Left renal pelvis (tissue), 4 donors: ENCODE measurements at regions not wholly inside any gene's neighbourhood (a gene's known extent, or its start where the extent isn't known, plus 50 kb on each side); places are given as distances from the start of the nearest gene placed in this dataset.

Experiments used
- DNase-seq, 4 donors: peaks; one replicate each; pipeline ENCODE4 v3.0.0-alpha.2; 2013; ENCODE audit warnings: low read depth in 4 of 4, low spot score in 3 of 4

DNA sequence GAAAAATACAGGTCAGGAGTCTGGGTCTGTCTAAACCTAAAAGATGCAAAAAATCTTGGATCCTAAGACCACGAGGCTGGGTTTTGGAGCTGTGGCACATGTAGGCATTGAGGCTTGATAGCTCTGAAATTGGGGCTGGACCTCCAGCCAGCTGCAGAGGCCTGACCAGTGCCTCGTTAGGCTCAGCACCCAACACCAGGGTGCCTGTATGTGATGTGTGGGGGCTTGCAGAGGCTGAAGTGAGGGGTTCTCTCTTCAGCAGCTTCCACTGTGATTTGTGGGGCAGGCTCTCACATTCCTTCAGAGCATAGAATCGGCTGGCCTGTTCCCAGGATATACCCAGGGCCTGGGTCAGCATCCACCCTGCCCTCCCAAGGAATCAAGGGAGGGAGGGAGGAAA is 247.8 kb downstream of the BUB3 start:
- DNase-seq: no peak

DNA sequence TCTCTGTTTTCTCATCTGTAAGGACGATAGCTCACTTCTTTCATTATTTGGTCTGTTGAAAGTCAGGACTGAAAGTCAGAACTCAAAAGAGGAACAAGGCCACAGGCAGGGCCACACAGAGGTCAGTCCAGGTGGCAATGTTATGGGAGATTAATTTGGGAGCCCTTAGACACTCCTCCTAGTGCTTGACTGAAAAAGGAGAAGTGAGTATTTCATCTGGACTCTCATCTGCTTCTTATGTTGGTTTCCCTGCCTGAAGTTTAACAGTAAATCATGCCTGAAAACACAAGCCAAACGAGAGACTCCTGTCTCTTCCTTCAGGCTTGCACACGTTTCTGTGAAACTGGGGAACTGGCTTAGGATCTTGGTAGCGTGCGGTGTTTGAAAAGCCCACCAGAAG is 248.5 kb downstream of the BUB3 start:
- no peak for DNase-seq

DNA sequence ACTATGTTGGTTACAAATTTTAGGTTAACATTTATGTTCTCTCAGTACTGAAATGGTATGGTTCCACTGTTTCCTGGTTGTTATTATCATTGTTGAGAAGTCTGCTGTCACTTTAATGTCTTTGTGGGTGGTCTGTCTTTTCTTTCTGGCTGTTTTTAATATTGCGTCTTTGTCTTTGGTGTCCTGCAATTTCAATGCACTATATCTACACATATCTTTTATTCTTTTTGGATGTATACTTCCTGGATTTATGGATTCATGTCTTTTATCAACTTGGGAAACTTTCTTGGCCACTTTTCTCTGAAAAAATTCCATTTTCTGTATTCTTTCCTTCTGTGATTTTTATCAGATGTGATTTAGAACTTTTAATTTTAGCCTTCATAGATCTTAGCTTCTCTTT is 250.2 kb downstream of the BUB3 start:
- DNase-seq: no peak

DNA sequence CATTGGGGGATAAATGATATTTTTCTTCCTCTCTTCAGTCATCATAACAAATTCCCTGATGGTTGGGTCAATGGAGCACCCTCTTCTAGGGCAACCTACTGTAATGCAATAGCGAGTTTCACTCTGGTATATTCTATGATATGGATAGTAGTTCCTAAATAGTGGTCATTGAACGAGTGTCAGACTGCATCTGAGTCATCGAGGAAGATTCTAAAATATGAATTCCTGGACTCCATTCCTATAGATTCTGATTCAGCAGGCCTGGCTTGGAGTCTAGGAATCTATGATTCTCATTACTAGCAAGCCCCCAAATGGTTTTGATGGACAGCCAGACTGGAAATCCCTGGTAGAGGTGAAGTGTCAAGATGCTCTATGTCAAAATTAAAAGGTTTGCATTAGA is 254.5 kb downstream of the BUB3 start:
- no peak for DNase-seq

DNA sequence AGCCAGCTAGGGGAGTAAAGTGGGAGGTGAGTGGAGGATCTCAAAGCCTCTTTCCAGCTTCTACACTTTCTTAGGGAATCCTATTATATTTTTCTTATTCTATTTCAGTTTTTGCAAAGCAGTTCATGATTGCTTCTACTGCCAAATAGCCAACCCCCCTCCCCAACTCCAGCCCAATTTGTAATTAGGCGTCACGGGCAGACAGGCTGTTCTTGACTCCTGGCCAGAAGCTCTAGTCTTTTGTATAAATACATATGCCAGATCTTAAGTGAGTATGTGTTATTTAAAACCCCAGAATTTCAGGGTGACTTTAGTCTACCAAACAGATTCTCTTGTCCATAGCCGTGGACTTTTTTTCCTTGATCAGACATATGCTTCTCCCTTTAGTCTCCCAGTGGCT is 255.2 kb downstream of the BUB3 start:
- DNase-seq: no peak

DNA sequence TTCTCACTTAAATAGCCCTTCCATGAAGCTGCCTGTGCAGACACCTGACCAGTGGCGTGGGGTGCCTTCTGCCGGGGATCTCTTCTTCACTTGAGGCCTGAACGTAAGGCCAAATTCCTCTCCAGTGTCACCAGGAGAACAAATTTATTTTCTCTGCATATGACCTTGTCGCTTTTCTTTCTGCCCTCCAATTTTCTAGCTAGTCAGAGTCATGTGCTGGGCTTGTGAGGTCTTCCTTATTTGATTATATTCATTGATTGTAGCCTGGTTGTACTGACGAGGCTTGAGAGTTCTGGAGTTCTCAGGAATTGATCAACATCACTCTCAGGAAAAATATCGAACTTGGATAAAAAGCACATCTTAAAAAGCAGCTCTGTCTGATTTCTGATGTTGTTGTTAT is 255.7 kb downstream of the BUB3 start:
- no peak for DNase-seq

DNA sequence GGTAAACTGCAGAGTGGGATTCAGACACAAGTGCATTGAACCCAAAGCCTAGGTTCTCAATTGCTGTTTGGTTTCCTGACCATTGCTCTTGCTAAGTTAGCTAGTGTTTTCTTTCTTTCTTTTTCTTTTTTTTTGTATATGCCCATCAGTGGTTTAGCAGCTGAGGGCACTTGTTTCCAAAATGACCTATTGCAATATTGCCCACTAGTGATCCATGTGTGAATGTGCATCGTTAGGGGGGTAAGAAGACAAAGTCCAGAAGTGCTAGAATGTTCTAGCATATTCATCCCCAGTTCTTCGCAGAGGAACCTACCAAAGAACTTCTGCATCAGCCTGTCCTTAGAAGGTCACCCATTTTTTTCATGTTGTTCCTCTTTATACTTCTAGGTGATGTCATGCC is 252.8 kb upstream of the GPR26 start:
- no peak for DNase-seq

DNA sequence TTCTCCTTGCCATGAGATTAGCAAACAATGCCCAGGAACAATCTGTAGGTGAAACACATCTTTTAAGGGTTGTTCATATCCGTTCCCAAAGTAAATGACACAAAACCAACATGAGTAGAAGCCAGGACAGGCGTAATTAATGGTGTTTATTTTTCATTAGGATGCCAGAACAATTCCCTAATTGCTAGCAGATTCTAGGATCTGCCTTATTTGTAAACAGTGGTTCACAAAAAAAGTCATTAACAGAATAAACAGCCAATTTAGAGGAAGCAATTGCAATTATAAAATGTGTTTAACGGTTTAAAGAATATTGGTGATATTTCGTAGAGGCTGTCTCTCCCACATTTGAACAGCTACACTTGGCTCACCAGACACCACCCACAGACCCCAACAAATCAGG is 250.6 kb upstream of the GPR26 start:
- DNase-seq: no peak

DNA sequence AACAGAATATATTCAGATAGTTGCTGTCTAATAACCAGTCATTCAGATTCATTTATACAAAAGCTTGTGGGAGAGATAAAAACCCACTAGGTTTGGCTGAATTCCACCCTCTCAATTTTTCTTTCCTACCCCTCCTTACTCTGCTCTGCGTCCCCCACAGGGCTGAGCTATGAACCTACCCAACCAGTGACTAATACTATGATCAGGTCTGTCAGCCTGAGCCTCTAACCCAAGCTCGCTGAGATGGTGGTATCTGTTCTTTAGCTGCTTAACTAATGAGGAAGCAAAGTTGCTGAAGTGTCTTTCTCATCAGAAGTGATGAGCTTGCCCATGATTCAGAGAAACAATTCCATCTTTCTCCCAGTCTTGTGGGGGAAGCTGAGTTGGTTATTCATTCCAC is 248.7 kb upstream of the GPR26 start:
- no peak for DNase-seq

DNA sequence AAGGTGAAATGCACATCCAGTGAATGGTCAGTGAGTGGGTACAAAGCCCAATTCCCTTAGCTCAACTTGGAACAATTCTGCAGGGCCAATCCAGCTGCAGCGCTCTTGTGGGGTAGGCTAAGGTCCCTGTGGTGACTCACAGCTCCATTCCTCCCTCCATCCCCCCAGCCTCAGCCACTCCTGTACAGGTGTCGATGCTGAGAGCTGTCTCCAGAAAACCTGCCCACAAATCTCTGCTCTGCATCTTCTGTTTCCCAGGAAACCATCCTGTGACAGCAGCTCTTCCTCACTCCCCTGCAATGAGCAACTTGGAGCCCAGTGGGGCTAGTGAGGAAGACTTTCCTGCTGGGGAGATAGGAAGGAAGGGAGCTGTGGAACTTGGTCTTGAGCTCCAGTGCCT is 244.7 kb upstream of the GPR26 start:
- DNase-seq: no peak

DNA sequence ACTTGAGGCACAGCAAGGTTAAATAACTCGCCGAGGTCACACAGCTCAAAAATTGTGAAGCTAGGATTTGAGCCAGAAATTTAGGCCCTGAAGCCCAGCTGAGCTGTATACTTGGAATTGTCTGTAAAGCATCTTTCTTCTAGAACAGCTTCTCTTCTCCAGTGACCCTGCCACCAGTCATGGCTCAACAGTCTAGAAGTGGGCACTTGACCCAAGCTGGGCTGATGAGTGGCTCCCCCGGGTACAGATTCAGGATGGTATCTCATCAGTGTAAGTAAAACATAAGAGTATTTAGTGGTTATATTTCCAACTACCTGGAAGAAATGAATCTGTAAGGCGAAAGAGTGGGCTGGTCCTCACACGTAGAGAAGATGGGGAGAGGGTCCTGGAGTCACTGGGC is 243.9 kb upstream of the GPR26 start:
- no peak for DNase-seq

DNA sequence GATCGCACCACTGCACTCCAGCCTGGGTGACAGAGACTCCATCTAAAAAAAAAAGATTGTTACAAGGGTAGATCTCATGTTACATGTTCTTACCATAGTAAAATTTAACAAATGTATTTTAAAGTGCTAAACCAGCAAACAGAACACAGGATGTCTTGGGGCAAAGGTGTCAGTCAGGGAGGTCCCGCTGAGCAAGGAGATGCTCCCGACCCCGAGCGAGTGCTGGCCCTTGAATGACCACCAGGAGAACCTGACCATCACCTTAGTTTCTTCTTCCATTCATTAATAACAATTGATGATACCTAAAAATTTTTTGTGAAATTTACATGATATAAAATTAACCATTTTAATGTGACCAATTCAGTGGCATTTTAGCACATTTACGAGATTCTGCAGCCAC is 241.6 kb upstream of the GPR26 start:
- DNase-seq: no peak

DNA sequence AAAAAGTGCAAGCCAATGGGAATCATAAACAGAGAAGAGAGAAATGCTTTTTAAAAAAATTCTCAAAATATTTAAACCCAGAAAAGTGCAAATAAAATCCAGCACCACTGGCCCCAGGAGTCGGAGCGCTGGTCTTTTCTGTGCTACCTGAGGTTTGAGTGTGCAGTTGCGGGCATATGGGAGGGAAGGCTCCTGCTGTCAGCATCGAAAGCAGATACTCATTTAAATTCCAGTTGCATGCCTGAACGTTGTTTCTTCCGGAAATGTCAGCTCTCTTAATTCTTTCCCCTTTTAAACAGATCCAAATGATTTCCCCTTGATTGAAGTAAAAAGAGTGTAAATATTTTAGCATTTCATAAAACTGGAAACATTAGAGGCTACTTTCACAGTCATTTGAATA is 240.5 kb upstream of the GPR26 start:
- DNase-seq: no peak

DNA sequence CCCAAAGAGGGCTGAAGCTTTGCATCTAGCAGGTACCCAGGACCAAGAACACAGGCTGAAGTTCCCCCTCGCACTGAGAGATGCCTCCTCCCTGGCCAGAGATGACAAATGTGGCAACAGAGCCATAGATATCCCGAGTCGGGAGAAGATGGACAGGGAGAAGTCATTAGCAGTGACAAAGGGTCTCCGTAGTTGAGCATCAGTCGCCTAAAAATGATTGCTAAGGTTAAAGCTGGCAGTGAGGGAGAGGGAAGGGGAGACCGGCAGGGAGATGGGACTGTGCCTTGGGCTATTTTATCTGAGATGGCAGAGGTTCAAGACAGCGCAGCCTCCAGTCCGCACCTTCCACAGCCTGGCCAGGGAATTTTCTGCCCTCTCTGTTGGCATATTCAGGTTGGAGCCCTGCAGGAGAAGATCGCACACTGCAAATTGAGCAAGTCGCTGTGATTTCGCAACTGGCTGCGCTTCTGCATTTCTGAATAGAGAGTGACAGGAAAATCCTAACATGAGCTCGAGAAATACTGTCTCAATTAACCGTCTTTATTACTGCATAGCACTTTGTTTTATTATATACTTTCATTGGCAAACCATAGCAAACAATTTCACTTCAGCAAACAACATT is 238.9 kb upstream of the GPR26 start:
- DNase-seq: no peak

DNA sequence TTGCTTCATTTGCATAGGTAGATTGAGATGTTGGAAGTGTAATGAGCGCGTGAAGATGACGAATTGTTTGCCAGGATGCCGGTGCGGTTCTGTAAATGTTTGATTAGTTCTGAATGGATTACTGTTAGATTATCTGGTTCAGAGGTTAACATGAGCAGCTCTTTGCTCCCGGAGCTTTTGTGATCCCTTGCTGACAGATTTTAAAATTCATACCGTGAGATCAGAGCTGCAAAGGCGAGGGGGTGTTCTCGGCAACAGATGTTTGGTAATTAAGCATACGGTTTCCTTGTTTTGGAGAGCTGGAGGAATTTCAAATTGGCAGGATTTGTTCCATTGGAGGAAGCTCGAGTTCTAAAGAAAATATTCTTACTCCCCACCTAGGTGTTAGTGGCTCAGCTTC is 237.8 kb upstream of the GPR26 start:
- no peak for DNase-seq

DNA sequence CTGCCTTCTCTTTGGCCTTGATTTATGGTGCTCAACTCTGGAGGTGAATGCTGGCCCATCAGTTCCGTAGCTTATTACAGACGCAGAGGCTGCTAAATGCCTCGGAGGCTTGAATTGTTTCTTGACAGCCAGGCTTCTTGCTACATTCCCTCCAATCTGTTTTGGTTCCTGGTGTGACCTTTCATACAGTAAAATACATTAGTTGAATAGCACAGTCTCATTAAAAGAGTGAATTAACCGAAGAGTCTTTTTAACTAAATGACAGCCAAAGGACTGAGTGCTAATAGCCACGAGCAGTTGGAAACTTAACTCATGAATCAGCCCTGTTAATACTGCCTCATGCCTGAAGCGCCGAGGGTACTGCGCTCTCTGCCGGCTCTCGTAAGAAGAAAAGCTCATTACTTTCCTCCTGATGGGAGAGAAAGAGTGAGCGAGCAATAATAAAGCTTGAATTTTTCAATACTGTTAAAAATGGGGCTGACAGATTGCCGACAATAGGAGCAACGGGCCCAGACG is 236.4 kb upstream of the GPR26 start:
- DNase-seq: no peak

DNA sequence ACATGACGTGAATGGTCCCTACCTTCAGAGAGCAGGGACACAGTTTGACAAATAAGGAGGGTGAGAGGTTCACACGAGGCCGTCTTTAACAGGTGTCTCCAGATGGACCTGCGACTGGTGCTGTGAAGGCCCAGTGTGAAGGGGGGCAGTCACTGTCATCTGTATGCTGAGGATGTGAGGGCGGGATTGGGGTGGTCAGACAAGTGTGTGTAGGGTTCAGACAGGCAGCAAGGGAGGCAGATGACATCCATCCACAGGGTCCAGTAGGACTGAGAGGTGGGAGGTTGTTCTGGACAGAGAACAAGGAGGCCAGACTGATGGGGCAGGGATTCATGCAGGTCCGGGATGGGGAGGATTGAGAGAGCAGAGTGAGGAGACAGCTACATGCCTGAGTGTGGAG is 232.6 kb upstream of the GPR26 start:
- no peak for DNase-seq

DNA sequence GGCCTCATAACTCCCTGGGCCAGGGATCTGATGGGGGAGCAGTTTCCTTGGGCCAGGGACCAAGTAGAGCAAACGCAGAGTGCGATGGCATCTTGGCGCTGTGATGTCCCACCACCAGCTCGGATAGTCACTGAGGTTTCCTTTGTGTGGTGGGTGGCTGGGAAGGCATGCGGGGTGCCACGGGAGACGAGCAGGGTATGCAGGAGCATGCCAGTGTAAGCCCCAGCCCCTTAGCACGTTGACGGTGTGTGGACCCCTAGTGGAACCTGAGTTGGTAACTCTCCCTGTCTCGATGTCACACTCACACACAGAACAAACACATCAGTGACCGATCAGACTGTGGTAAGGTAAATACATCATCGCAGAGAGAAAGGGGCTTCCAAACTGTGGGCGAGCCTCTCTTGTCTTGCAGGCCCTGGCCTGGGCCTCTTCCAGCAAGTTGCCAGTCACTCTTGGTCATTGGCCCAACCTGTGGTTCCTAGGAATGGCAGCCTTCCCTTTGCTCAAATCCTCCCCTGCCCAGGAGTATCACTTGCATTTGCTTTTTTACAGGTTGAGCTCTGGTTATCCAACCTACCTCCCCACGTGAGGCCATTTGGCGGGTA is 231.6 kb upstream of the GPR26 start:
- no peak for DNase-seq

DNA sequence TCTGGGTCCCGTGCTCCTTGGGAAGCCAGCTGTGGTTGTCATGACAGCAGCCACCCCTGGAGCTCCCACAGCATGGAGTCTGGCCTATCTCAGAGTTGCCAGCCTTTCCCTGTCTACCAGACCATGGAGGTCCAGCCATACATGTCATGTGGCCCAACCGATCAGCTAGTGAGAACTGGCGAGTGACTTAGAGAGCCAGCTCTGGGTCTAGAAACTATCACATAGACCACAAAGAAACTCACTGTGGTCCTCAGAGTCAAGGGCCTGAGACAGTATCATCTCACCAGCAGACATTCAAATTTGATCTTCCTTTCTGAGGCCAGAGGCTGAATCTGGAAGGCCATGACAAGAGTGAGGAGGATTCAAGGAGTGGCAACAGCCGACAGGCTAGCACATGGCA is 223.3 kb upstream of the GPR26 start:
- DNase-seq: no peak

DNA sequence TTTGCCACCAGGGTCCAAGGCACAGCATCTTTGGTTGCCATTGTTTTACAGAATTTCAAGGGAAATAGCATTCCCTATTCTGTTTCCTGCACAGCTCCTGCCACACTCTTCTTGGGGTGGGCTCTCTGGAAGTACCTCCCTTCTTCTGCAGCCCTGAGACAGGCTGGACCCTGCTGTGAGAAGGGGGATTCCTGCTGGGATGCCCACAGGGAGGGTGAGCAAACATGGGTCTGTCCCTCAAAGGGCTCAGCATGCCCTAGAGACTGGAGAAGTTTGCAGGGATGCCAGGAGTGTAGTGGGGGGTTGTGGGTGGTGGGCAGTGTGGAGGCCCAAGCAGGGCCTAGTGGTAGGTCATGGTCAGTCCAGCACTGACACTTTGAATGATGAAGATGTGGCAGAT is 222.2 kb upstream of the GPR26 start:
- DNase-seq: no peak

DNA sequence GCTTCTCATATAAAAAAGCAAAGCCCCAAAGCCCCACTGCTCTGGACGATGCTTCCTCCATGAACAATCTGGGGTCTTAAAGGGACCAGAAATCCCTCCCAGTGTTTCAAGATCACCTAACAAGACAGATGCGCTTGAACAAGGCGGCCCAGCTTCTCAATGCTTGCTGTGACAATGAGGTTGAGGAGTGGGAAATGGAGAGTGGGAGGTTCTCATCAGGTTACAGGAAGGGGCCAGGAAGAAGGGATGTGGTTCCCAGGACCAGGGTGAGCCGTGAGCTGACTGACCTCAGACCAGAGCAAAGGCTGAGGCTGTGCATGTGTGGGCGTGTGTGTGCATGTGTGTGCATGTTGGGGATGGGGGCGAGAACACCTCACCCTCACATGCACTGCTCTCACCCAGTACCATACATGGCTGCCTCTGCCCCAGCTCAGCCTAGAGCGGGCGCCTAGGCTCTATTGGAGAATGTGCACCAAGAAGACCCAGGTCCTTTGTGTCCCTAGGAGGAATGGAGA is 220.8 kb upstream of the GPR26 start:
- DNase-seq: no peak

DNA sequence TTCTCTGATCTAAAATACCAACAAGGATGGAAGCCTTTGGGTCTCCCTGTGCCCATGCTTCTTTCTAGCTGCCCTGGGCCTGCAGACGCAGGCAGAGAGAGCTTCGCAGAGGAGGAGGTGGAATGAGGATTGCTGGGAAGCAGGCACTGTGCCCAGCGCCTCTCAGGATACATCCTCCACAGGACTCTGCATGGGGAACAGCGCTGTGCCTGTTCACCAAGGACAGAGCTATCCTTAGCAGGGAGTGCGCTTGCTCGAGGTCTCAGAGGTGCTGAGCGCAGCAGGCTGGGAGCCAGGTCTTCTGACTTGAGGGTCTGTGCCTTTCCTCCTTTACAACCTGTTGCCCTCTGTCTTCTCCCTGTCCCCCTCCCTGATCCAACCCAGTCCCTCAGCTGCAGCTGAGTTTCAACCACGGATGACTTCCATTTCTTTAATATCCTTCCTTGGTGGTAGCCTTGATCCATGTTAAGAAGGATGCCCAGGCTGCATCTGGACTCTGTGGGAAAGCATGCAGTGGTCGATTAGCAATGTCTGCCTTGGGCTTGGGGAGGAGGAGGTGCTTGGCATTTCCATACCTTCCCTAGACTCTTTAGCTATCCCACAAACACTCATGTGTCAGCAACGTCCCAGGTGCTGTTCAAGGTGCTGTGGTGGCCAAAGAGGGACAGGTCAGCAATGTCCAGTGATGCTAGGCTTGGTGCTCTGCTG is 219.6 kb upstream of the GPR26 start:
- no peak for DNase-seq
